Activated naive CD4-positive, alpha-beta T cell treated with anti-CD3 and anti-CD28 coated beads, Interleukin-2, amount 10 ng/mL, durations not matched to agents 7 days and 5 days (primary cell): ENCODE measurements at regions not wholly inside any gene's neighbourhood (a gene's known extent, or its start where the extent isn't known, plus 50 kb on each side); places are given as distances from the start of the nearest gene placed in this dataset.

Experiments
- CTCF ChIA-PET: fragments of 350-600 bp; sonication (Branson Sonifier 250); formaldehyde crosslinking; loops from one replicate; lab custom pipeline; 2021; ENCODE audit warnings: antibody characterized with exemption; lab: Charles Lee
- DNase-seq: peaks from one replicate; pipeline ENCODE4 v3.0.0-alpha.2; 2020
- H3K27ac Mint-ChIP-seq: one replicate; pipeline ENCODE4 v1.8.0; 2021; ENCODE audit warnings: mild to moderate bottlenecking, moderate library complexity, mixed read lengths
- H3K27me3 Mint-ChIP-seq: one replicate; pipeline ENCODE4 v1.8.0; 2021; ENCODE audit warnings: mild to moderate bottlenecking, mixed read lengths
- H3K36me3 Mint-ChIP-seq: one replicate; pipeline ENCODE4 v1.8.0; 2021; ENCODE audit warnings: mixed read lengths
- H3K4me1 Mint-ChIP-seq: one replicate; pipeline ENCODE4 v1.8.0; 2021; ENCODE audit warnings: mixed read lengths
- H3K4me3 Mint-ChIP-seq: one replicate; pipeline ENCODE4 v1.8.0; 2021; ENCODE audit warnings: mild to moderate bottlenecking, moderate library complexity, mixed read lengths
- H3K9me3 Mint-ChIP-seq: one replicate; pipeline ENCODE4 v1.8.0; 2021; ENCODE audit warnings: mixed read lengths

DNA sequence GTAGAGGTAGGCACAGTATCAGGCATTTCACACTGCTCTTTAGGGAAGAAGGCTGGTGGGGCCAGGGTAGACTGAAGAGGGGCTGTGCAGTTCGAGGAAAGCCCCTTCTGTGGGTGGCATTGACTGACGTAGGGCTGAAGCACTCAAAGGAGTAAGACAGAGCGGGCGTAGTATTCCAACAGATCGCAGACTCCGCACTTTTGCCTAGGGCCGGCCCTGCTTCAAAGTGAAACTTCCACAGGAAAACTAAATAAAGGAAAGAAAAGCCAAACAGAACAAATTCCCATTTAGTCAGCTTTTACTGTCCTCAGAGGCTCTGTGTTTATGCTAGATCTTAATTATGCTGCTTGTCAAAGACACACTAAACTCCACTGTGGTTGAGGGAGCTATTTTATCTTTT, 493.0 kb upstream of the WWC1 start:
- Mint-ChIP-seq H3K27me3 (no peaks in the 10 kb centered on the region), H3K27ac (no peak overlapping the region), H3K4me3 (no peak overlapping the region), H3K36me3 (no peaks in the 10 kb centered on the region), H3K9me3 (no peaks in the 10 kb centered on the region), H3K4me1 (no peaks in the 10 kb centered on the region)
- CTCF ChIA-PET = no interaction called here
- no peak for DNase-seq

- H3K36me3 Mint-ChIP-seq = no peaks in the 10 kb centered on the region
- no peak for DNase-seq
- no peak overlapping the region for H3K27ac Mint-ChIP-seq
- CTCF ChIA-PET = interaction anchor here (1.0 kb wide), 1 partner anchor 17 kb away, joined by 3 read pairs; no protein-coding TSS in a partner anchor
- no peak overlapping the region for H3K4me3 Mint-ChIP-seq
- H3K4me1 Mint-ChIP-seq = no peaks in the 10 kb centered on the region
- no peaks in the 10 kb centered on the region for H3K9me3 Mint-ChIP-seq
- H3K27me3 Mint-ChIP-seq = no peaks in the 10 kb centered on the region
These were observed 491.0 kb upstream of the WWC1 start for GRCh38 chr5:167800427-167800826.

- DNase-seq = no peak
- CTCF ChIA-PET = no interaction called here
- Mint-ChIP-seq H3K27ac (no peak overlapping the region), H3K9me3 (no peaks in the 10 kb centered on the region), H3K4me1 (no peaks in the 10 kb centered on the region), H3K27me3 (no peaks in the 10 kb centered on the region), H3K4me3 (no peak overlapping the region), H3K36me3 (no peaks in the 10 kb centered on the region)
These were observed 489.4 kb upstream of the WWC1 start for GRCh38 chr5:167801999-167802398.

DNA sequence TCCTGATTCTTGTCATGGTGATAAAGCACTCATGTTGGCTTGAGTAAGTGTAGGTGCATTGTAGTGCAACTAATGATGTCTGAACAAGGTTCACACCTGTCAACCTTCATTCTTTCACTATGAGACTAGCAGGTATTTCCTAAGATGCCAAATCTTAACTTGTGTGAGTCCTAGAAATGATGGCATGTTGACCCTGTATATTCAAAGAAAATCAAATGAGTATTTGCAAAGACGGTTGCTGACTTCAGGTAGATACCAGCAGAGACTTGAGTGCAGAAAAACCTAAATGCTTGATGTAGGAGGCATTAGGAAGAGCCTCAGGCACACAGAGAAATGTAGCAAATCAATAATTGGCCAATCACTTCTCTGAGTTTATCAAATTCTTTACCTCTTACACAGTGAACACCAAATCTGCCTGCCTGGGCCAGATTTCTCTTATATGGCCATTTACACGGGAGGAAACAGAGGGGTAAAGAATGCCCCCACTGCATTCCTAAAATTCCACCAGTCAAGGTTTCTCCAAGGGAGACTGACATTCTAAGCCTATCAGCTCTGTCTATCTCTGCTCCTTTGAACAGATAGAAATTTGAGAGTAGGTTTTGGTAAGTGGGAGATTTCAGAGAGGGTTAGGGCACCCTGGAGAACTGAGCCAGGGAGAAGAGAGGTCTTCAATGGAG, 488.6 kb upstream of the WWC1 start:
- Mint-ChIP-seq H3K27ac (no peak overlapping the region), H3K36me3 (no peaks in the 10 kb centered on the region), H3K9me3 (no peaks in the 10 kb centered on the region), H3K4me1 (no peaks in the 10 kb centered on the region), H3K4me3 (no peak overlapping the region), H3K27me3 (no peaks in the 10 kb centered on the region)
- no peak for DNase-seq
- CTCF ChIA-PET = no interaction called here

DNA sequence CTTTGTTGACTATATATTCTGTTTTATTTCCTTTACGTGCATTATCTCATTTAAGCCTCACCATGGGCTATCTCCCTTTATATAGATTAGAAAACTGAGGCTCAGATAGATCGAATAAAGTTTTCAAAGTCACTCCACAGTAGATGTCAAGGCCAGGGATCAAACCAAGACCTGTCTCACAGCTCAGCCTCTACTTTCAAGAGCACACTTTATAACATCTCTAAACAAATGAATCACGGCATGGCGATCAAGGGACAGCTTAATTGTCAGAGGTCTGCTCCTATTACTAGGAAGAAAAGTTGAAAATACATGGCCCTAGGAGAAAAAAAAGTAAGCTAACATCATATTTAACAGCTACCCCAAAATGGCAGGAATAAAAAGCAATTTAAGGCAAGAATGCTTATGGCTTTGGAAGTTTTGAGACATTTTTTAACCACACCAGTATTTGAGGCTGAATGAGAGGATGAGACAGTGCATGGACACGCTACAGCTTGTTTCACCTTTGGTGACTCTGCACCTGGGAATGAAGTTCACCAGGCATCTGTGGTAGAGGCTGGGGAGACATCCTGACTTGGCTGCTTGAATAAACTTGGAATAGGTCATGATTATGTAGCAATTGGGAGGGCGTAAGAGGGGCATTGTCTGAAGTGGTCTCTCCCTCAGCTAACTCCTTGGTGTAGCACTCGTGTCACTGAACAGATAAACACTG, 486.8 kb upstream of the WWC1 start:
- CTCF ChIA-PET = interaction anchor here (1.0 kb wide), 1 partner anchor 267 kb away, joined by 3 read pairs; no protein-coding TSS in a partner anchor
- Mint-ChIP-seq H3K4me1 (no peaks in the 10 kb centered on the region), H3K27me3 (no peaks in the 10 kb centered on the region), H3K27ac (no peak overlapping the region), H3K9me3 (no peaks in the 10 kb centered on the region), H3K36me3 (no peaks in the 10 kb centered on the region), H3K4me3 (no peak overlapping the region)
- no peak for DNase-seq

DNA sequence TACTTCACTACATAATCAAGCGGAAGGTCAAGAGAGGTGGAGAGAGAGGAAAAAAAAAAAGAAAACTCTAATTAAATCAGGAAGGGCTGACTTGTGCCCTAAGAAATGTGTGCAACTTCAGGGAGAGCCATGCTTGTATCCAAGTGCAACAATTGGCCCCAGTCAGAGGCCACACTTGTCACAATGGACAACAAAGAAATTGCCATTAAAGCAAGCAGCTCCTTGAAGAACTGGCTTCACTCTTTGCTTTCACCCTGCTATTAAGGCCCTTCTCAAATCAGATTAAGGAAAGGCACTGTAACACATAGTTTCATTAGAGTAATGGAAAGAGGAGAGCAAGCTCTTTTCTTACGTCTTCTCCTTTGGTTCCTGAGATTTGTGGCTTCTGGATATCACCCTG, 480.9 kb upstream of the WWC1 start:
- no peak overlapping the region for H3K27ac Mint-ChIP-seq
- no peak for DNase-seq
- CTCF ChIA-PET = no interaction called here
- no peaks in the 10 kb centered on the region for H3K9me3 Mint-ChIP-seq
- no peaks in the 10 kb centered on the region for H3K36me3 Mint-ChIP-seq
- H3K4me3 Mint-ChIP-seq = no peak overlapping the region
- H3K27me3 Mint-ChIP-seq = no peaks in the 10 kb centered on the region
- no peaks in the 10 kb centered on the region for H3K4me1 Mint-ChIP-seq

- H3K36me3 Mint-ChIP-seq = no peaks in the 10 kb centered on the region
- no peak overlapping the region for H3K27ac Mint-ChIP-seq
- no peaks in the 10 kb centered on the region for H3K27me3 Mint-ChIP-seq
- DNase-seq = no peak
- H3K9me3 Mint-ChIP-seq = no peaks in the 10 kb centered on the region
- CTCF ChIA-PET = no interaction called here
- H3K4me3 Mint-ChIP-seq = no peak overlapping the region
- peaks cover 2% of the 10 kb centered on the region for H3K4me1 Mint-ChIP-seq
These were observed 478.6 kb upstream of the WWC1 start for GRCh38 chr5:167812871-167813270.

GRCh38 chr5:167813389-167813788, 478.1 kb upstream of the WWC1 start:
- no peaks in the 10 kb centered on the region for H3K9me3 Mint-ChIP-seq
- CTCF ChIA-PET = no interaction called here
- H3K4me1 Mint-ChIP-seq = peaks cover 2% of the 10 kb centered on the region
- no peak overlapping the region for H3K4me3 Mint-ChIP-seq
- no peaks in the 10 kb centered on the region for H3K36me3 Mint-ChIP-seq
- DNase-seq = no peak
- no peak overlapping the region for H3K27ac Mint-ChIP-seq
- no peaks in the 10 kb centered on the region for H3K27me3 Mint-ChIP-seq

- CTCF ChIA-PET = no interaction called here
- peaks cover 2% of the 10 kb centered on the region for H3K4me1 Mint-ChIP-seq
- DNase-seq = no peak
- H3K27me3 Mint-ChIP-seq = no peaks in the 10 kb centered on the region
- no peaks in the 10 kb centered on the region for H3K36me3 Mint-ChIP-seq
- no peak overlapping the region for H3K27ac Mint-ChIP-seq
- H3K4me3 Mint-ChIP-seq = no peak overlapping the region
- H3K9me3 Mint-ChIP-seq = no peaks in the 10 kb centered on the region
These were observed 477.4 kb upstream of the WWC1 start for GRCh38 chr5:167814040-167814439.

DNA sequence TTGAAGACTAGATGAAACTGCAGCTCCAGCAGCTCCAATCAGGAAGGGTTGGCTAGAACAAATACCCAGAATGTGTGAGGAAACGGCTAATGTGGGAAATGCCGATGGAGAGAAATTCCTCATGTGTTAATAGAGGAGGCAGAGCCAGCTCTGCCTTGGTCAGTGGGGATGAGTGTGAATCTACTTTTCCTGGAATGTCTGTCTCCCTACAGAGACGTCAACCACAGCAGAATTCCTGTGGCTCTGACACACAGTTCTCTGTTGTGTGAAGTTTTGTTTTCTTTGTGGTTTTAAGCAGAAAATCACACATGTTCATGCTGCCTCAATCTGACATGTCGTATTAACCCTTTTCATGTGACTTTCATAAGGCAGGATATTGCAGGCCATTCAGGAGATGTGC, 476.6 kb upstream of the WWC1 start:
- Mint-ChIP-seq H3K9me3 (no peaks in the 10 kb centered on the region), H3K27me3 (no peaks in the 10 kb centered on the region), H3K27ac (no peak overlapping the region), H3K4me1 (peaks cover 2% of the 10 kb centered on the region), H3K4me3 (no peak overlapping the region), H3K36me3 (no peaks in the 10 kb centered on the region)
- CTCF ChIA-PET = no interaction called here
- no peak for DNase-seq

- Mint-ChIP-seq H3K4me1 (peaks cover 2% of the 10 kb centered on the region), H3K27ac (no peak overlapping the region), H3K9me3 (peaks cover 3% of the 10 kb centered on the region), H3K36me3 (no peaks in the 10 kb centered on the region), H3K27me3 (no peaks in the 10 kb centered on the region), H3K4me3 (no peak overlapping the region)
- CTCF ChIA-PET = no interaction called here
- DNase-seq = no peak
These were observed 475.1 kb upstream of the WWC1 start for GRCh38 chr5:167816354-167816753.

GRCh38 chr5:167816864-167817263, 474.6 kb upstream of the WWC1 start:
- Mint-ChIP-seq H3K4me3 (no peak overlapping the region), H3K36me3 (no peaks in the 10 kb centered on the region), H3K4me1 (peaks cover 2% of the 10 kb centered on the region), H3K27me3 (no peaks in the 10 kb centered on the region), H3K27ac (no peak overlapping the region), H3K9me3 (peaks cover 3% of the 10 kb centered on the region)
- DNase-seq = no peak
- CTCF ChIA-PET = no interaction called here

DNA sequence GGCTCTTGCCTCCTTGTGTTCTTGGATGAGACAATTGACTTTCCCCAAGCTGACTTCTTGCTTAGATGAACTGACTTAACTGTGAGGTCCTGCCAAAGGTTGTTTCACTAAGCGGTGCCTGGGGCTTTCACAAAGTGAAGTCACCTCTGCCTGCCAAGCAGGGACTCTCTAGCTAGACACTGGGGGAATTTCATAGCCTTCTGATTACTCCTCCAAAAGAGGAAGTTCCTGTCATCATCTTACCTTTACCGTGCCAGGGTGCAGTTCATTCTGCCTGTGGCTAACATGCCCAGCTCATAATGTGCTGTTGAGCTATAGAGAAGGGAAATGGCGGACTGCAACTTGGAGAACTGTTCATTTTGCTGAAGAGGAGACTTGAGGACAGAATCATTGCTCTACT, 472.0 kb upstream of the WWC1 start:
- DNase-seq = no peak
- Mint-ChIP-seq H3K36me3 (no peaks in the 10 kb centered on the region), H3K4me1 (peaks cover 2% of the 10 kb centered on the region), H3K4me3 (no peak overlapping the region), H3K9me3 (peaks cover 3% of the 10 kb centered on the region), H3K27me3 (no peaks in the 10 kb centered on the region), H3K27ac (no peak overlapping the region)
- CTCF ChIA-PET = no interaction called here

DNA sequence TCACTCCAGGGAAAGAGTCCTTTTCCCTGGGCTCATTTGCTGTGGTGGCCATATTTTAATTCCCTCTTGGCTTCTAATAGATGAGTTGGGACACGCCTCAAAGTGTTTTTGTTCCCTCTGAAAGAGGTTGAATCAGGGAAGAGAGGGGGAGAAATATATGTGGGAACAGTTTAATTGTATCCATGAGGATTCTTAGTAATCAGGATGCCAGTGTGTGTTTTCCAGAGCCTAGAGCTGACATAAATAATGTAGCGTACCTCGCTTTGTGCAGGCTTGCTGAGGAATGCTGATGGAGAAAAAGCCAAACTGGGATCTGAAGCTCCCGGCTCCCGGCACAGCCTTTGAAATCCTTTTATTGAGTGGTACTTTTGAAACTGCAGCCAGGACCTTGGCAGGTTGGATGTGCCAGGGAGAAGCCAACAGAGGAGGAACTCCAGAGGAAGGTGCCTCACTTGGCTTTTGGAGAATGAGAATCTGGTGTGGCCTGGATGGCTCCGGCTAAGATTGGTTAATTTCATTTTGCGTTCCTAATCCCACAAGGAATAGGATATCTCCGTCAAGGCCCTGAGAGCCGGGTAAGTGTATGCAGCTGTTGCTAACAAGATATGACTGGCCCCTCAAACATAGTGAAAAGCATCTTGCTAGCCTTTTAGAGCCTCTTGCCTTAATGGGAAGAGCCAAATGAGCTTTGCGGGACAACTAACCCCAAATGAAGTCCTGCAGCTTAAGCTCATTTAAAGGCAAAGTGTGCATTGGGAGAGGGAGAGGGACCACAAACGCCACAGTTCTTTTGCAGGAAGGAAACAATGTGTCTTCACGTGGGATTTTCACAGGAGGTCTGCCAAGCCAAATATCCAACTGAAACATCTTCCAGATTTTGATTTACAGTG, 471.1 kb upstream of the WWC1 start:
- no peak overlapping the region for H3K4me3 Mint-ChIP-seq
- no peak for DNase-seq
- H3K9me3 Mint-ChIP-seq = peaks cover 3% of the 10 kb centered on the region
- CTCF ChIA-PET = no interaction called here
- H3K27ac Mint-ChIP-seq = no peak overlapping the region
- no peaks in the 10 kb centered on the region for H3K27me3 Mint-ChIP-seq
- H3K36me3 Mint-ChIP-seq = no peaks in the 10 kb centered on the region
- peaks cover 2% of the 10 kb centered on the region for H3K4me1 Mint-ChIP-seq
